B cell (primary cell): ENCODE measurements at regions not wholly inside any gene's neighbourhood (a gene's known extent, or its start where the extent isn't known, plus 50 kb on each side); places are given as distances from the start of the nearest gene placed in this dataset.

Experiments
- ATAC-seq: fragments of 200-7000 bp; cut with Tn5 transposase; one replicate; pipeline ENCODE4 v1.10.0; 2021; ENCODE audit warnings: low read depth, mild to moderate bottlenecking, moderate number of reproducible peaks, moderate library complexity
- CTCF ChIA-PET: fragments of 350-600 bp; sonication (Branson Sonifier 250); formaldehyde crosslinking; loops from one replicate; lab custom pipeline; 2021; ENCODE audit warnings: antibody characterized with exemption, inconsistent platforms; lab: Charles Lee
- POLR2A ChIA-PET: fragments of 350-600 bp; sonication (Branson Sonifier 250); formaldehyde crosslinking; loops from one replicate; lab custom pipeline; 2021; ENCODE audit warnings: antibody characterized with exemption; lab: Charles Lee
- DNase-seq: peaks from one replicate; pipeline ENCODE4 v3.0.0; 2013
- H2AFZ ChIP-seq: 2 replicates; pipeline ENCODE4 v1.6.1; 2012; ENCODE audit warnings: mild to moderate bottlenecking, low read depth, low read length; ENCODE audit not compliant: insufficient read depth, poor library complexity, severe bottlenecking
- H3K27ac ChIP-seq, 2 donors: 1 replicate in 1 of 2; 2 replicates in 1 of 2; pipeline ENCODE4 v1.5.1; 2012 to 2013; ENCODE audit warnings: low read length in 2 of 2, mild to moderate bottlenecking in 2 of 2, moderate library complexity in 1 of 2
- H3K27me3 ChIP-seq, 4 experiments: fragments of 200-600 bp in 1 of 4; sonication (generic) in 1 of 4; replicated peaks in 1 of 4; 1 replicate in 2 of 4; 2 replicates in 2 of 4; pipeline versions ENCODE4 v1.6.1 to v1.7.0; 2013 to 2016; ENCODE audit warnings: low read length in 3 of 4, mild to moderate bottlenecking in 2 of 4, mixed read lengths in 1 of 4, moderate library complexity in 1 of 4; ENCODE audit not compliant: insufficient read depth in 4 of 4, control insufficient read depth in 3 of 4; ENCODE audit errors: control extremely low read depth in 1 of 4
- H3K36me3 ChIP-seq, 2 experiments: replicated peaks in 1 of 2; 1 replicate in 1 of 2; 2 replicates in 1 of 2; pipeline versions ENCODE4 v1.6.1 to v1.7.1; 2013; ENCODE audit warnings: low read length in 1 of 2; ENCODE audit not compliant: insufficient read depth in 2 of 2, control insufficient read depth in 1 of 2; ENCODE audit errors: control extremely low read depth in 1 of 2, extremely low read depth in 1 of 2
- H3K4me1 ChIP-seq, 2 donors: fragments of 200-600 bp in 1 of 2; sonication (generic) in 1 of 2; 1 replicate in 1 of 2; 2 replicates in 1 of 2; pipeline versions ENCODE4 v1.5.1 to v1.6.1; 2013 to 2017; ENCODE audit warnings: low read length in 2 of 2; ENCODE audit not compliant: control insufficient read depth in 2 of 2, insufficient read depth in 2 of 2
- H3K4me2 ChIP-seq: replicated peaks from 2 replicates; pipeline ENCODE3; 2012; ENCODE audit warnings: mild to moderate bottlenecking, low read depth, low read length; ENCODE audit not compliant: poor library complexity, severe bottlenecking
- H3K4me3 ChIP-seq, 5 experiments: fragments of 200-600 bp in 1 of 5; sonication (generic) in 1 of 5; 1 replicate in 3 of 5; 2 replicates in 2 of 5; pipeline versions ENCODE4 v1.5.1 to v1.7.0; 2011 to 2016; ENCODE audit warnings: low read length in 4 of 5, mild to moderate bottlenecking in 4 of 5, low read depth in 2 of 5, control low read depth in 1 of 5, moderate library complexity in 1 of 5; ENCODE audit not compliant: insufficient read depth in 1 of 5; ENCODE audit errors: control extremely low read depth in 1 of 5, extremely low read depth in 1 of 5
- H3K79me2 ChIP-seq: fragments of 200-600 bp; sonication (generic); one replicate; pipeline ENCODE4 v1.6.0; 2016; ENCODE audit warnings: low read length; ENCODE audit not compliant: control insufficient read depth, insufficient read depth
- H3K9ac ChIP-seq: fragments of 200-600 bp; sonication (generic); 2 replicates; pipeline ENCODE4 v1.6.1; 2017; ENCODE audit warnings: mild to moderate bottlenecking, low read length, moderate library complexity
- H3K9me3 ChIP-seq, 3 donors: one replicate each; pipeline versions ENCODE4 v1.6.1 to v1.7.1; 2013; ENCODE audit warnings: low read length in 2 of 3; ENCODE audit not compliant: control insufficient read depth in 2 of 3, insufficient read depth in 1 of 3; ENCODE audit errors: control extremely low read depth in 1 of 3
- H4K20me1 ChIP-seq: 2 replicates; pipeline ENCODE4 v1.6.0; 2012; ENCODE audit warnings: mild to moderate bottlenecking, low read length; ENCODE audit not compliant: insufficient read depth, control insufficient read depth, poor library complexity, severe bottlenecking
- H3K27ac Mint-ChIP-seq: one replicate; pipeline ENCODE4 v1.8.0; 2021; ENCODE audit warnings: mixed read lengths
- H3K27me3 Mint-ChIP-seq: one replicate; pipeline ENCODE4 v1.8.0; 2021; ENCODE audit warnings: mixed read lengths
- H3K4me1 Mint-ChIP-seq: one replicate; pipeline ENCODE4 v1.8.0; 2021; ENCODE audit warnings: mixed read lengths
- H3K4me3 Mint-ChIP-seq: one replicate; pipeline ENCODE4 v1.8.0; 2021; ENCODE audit warnings: mixed read lengths
- H3K9me3 Mint-ChIP-seq: one replicate; pipeline ENCODE4 v1.8.0; 2022; ENCODE audit warnings: mixed read lengths; ENCODE audit not compliant: insufficient read depth
- CTCF ChIP-seq: fragments of 200-600 bp; IDR thresholded peaks from one replicate; pipeline ENCODE4 v1.8.0; 2022; ENCODE audit warnings: antibody characterized with exemption, mild to moderate bottlenecking
- EZH2 ChIP-seq: IDR thresholded peaks from 2 replicates; pipeline ENCODE4 v1.6.1; 2012; ENCODE audit warnings: borderline replicate concordance, low read depth, mild to moderate bottlenecking, moderate library complexity, low read length; ENCODE audit not compliant: insufficient read depth, poor library complexity, severe bottlenecking
- WGBS: methylation state at CpG from one replicate; pipeline ENCODE4 v1.1.5; 2013; ENCODE audit warnings: missing lambda C conversion rate; ENCODE audit not compliant: insufficient coverage; 5-methylcytosine and 5-hydroxymethylcytosine counted together
- intact Hi-C: fragments of 100-400 bp; cut with micrococcal nuclease; formaldehyde crosslinking; loops from one replicate; pipeline ENCODE4 v1.10.0; 2022

DNA sequence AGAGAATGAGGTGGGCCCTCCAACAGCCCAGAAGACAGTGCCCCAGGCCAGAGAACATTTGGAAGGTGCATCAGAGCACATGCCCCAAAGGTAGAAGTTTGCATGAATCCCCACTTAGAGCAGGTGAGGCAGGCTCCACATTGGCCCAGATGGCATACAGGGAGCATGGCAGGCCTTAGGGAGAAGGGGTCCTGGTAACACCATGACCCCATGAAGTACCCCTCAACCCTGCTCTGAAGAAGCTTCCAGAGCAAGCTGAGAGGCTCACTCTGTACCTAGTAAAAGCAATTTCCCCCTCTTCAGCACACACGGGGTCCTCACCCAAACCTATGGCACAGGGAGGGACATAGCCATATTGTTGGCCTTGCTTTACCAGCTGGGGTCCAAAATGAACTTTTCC lies 162.6 kb downstream of the BUB3 start:
- no peak overlapping the region for H3K4me3 Mint-ChIP-seq
- WGBS, result 100% methylated on average over 1 of the region's 1 CpG
- H3K27ac ChIP-seq, result no peak overlapping the region
- no peaks in the 10 kb centered on the region for H3K79me2 ChIP-seq
- no peak overlapping the region for H3K27ac Mint-ChIP-seq
- DNase-seq (no peak), ATAC-seq (no peak)
- CTCF ChIA-PET, result no interaction called here
- peaks cover 0 to 1% (median 0%) of the 10 kb centered on the region in 3 donors for H3K9me3 ChIP-seq
- no peaks in the 10 kb centered on the region for H3K4me1 Mint-ChIP-seq
- H3K4me1 ChIP-seq, result no peaks in the 10 kb centered on the region
- POLR2A ChIA-PET, result no interaction called here
- no peak overlapping the region for H3K9ac ChIP-seq
- no peaks in the 10 kb centered on the region for H4K20me1 ChIP-seq
- H3K4me3 ChIP-seq, result no peak overlapping the region
- no peaks in the 10 kb centered on the region for H3K27me3 Mint-ChIP-seq
- no peak overlapping the region for H3K4me2 ChIP-seq
- intact Hi-C loops, result no loop called here
- no peaks in the 10 kb centered on the region for H3K9me3 Mint-ChIP-seq
- TF ChIP-seq CTCF (no peak), EZH2 (no peak)
- H3K27me3 ChIP-seq, result no peaks in the 10 kb centered on the region
- H2AFZ ChIP-seq, result no peak overlapping the region
- no peaks in the 10 kb centered on the region for H3K36me3 ChIP-seq

DNA sequence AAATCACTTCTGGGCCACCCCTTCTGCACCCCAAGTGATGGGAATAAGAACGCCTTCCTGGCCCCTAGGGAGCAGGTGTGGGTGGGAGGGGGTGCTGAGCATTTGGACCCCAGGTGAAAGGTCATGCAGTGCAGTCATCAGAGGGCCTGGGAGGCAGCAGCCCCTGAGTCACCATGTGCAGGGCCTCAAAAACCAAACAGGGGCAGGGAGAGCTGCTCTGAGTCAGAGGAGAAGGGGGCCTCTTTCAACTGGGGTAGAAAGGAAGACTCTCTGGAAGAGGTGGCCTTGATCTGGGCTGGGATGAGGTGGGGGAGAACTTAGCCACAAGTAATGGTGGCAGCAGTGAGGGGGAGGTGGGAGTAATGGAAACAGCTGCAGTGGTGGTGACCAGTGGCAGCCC lies 164.3 kb downstream of the BUB3 start:
- Mint-ChIP-seq H3K27ac (no peak overlapping the region), H3K27me3 (no peaks in the 10 kb centered on the region), H3K4me3 (no peak overlapping the region), H3K9me3 (no peaks in the 10 kb centered on the region), H3K4me1 (no peaks in the 10 kb centered on the region)
- Histone ChIP-seq H3K27ac (no peak overlapping the region), H2AFZ (no peak overlapping the region), H3K4me2 (no peak overlapping the region), H3K9ac (no peak overlapping the region), H3K4me1 (no peaks in the 10 kb centered on the region), H4K20me1 (no peaks in the 10 kb centered on the region), H3K79me2 (no peaks in the 10 kb centered on the region), H3K36me3 (no peaks in the 10 kb centered on the region), H3K9me3 (peaks cover 0 to 1% (median 0%) of the 10 kb centered on the region in 3 donors), H3K4me3 (no peak overlapping the region), H3K27me3 (no peaks in the 10 kb centered on the region)
- WGBS, result 45% methylated on average over 1 of the region's 1 CpG
- POLR2A ChIA-PET, result no interaction called here
- DNase-seq (no peak), ATAC-seq (no peak)
- no peak for TF ChIP-seq EZH2
- intact Hi-C loops, result no loop called here
- CTCF ChIA-PET, result no interaction called here
